ENCODE measurements at regions not wholly inside any gene's neighbourhood (a gene's known extent, or its start where the extent isn't known, plus 50 kb on each side); places are given as distances from the start of the nearest gene placed in this dataset.
"Not testable (repeated sequence)": the region's sequence is repeated elsewhere in the genome, so short reads cannot be mapped to it uniquely, and the experiment has no call there.

- no peak for DNase-seq
Measured at GRCh38 chr6:19337101-19337500, 500.1 kb upstream of the ID4 start.

GRCh38 chr6:19342616-19343015, 494.6 kb upstream of the ID4 start:
- DNase-seq, result no peak

GRCh38 chr6:19349429-19349828, 487.7 kb upstream of the ID4 start:
- no peak for DNase-seq

- DNase-seq, result no peak
Measured at GRCh38 chr6:19354181-19354580, 483.0 kb upstream of the ID4 start.

GRCh38 chr6:19356692-19357091, 480.5 kb upstream of the ID4 start:
- no peak for DNase-seq

- no peak for DNase-seq
Measured at GRCh38 chr6:19362396-19362795, 474.8 kb upstream of the ID4 start.

- DNase-seq, result no peak
Measured at GRCh38 chr6:19368511-19368910, 468.7 kb upstream of the ID4 start.

- no peak for DNase-seq
Measured at GRCh38 chr6:19369785-19370184, 467.4 kb upstream of the ID4 start.

GRCh38 chr6:19370831-19371230, 466.3 kb upstream of the ID4 start:
- no peak for DNase-seq

- no peak for DNase-seq
Measured at GRCh38 chr6:19375613-19376012, 461.6 kb upstream of the ID4 start.

- DNase-seq, result no peak
Measured at GRCh38 chr6:19377722-19378121, 459.4 kb upstream of the ID4 start.

GRCh38 chr6:19380293-19380692, 456.9 kb upstream of the ID4 start:
- no peak for DNase-seq

GRCh38 chr6:19382676-19383075, 454.5 kb upstream of the ID4 start:
- no peak for DNase-seq

GRCh38 chr6:19391926-19392325, 445.2 kb upstream of the ID4 start:
- no peak for DNase-seq

- DNase-seq, result no peak
Measured at GRCh38 chr6:19394051-19394450, 443.1 kb upstream of the ID4 start.

- DNase-seq, result no peak
Measured at GRCh38 chr6:19394687-19395086, 442.5 kb upstream of the ID4 start.

- no peak for DNase-seq
Measured at GRCh38 chr6:19395316-19395715, 441.9 kb upstream of the ID4 start.

GRCh38 chr6:19399406-19399805, 437.8 kb upstream of the ID4 start:
- no peak for DNase-seq

GRCh38 chr6:19404884-19405283, 432.3 kb upstream of the ID4 start:
- DNase-seq, result not testable (repeated sequence)

- no peak for DNase-seq
Measured at GRCh38 chr6:19408331-19408730, 428.8 kb upstream of the ID4 start.

- DNase-seq, result no peak
Measured at GRCh38 chr6:19410481-19410880, 426.7 kb upstream of the ID4 start.

GRCh38 chr6:19413323-19413722, 423.8 kb upstream of the ID4 start:
- no peak for DNase-seq

GRCh38 chr6:19415605-19416326, 421.4 kb upstream of the ID4 start:
- DNase-seq, result no peak

- no peak for DNase-seq
Measured at GRCh38 chr6:19416811-19417210, 420.4 kb upstream of the ID4 start.

GRCh38 chr6:19417713-19418112, 419.5 kb upstream of the ID4 start:
- no peak for DNase-seq
